ENCODE measurements at regions not wholly inside any gene's neighbourhood (a gene's known extent, or its start where the extent isn't known, plus 50 kb on each side); places are given as distances from the start of the nearest gene placed in this dataset.

DNA sequence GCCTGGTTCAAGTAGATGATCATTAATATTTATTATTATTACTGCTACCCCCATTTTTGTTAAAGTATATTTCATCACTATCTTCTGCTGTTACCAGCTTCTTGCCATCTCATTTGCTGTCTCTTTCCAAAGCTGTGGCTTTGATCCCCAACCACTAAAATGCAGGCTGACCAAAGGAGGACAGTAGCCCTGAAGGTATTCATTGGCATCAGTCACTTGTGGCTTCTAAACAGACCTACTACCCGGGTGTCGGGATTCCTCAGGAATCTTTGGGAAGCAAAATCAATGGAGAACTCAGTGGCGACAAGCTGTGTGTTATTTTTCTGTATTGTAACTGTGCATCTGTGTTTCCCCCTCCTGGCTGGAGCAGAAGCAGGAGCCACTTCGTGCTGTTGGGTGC lies 379.2 kb upstream of the ERCC4 start:
- H3K27ac ChIP-seq (ENCODE audit: low read depth, low read length) = no peak overlapping the region
- no TSS peak for BruUV-seq (replicated peaks)
- TF ChIP-seq EGR1 (IDR thresholded peaks at IDR 0.05; ENCODE audit: low read depth) = no peak
- TF ChIP-seq ELF1 (IDR thresholded peaks at IDR 0.05; ENCODE audit: borderline replicate concordance, low read depth) = no peak
- TF ChIP-seq, protein P1, sequence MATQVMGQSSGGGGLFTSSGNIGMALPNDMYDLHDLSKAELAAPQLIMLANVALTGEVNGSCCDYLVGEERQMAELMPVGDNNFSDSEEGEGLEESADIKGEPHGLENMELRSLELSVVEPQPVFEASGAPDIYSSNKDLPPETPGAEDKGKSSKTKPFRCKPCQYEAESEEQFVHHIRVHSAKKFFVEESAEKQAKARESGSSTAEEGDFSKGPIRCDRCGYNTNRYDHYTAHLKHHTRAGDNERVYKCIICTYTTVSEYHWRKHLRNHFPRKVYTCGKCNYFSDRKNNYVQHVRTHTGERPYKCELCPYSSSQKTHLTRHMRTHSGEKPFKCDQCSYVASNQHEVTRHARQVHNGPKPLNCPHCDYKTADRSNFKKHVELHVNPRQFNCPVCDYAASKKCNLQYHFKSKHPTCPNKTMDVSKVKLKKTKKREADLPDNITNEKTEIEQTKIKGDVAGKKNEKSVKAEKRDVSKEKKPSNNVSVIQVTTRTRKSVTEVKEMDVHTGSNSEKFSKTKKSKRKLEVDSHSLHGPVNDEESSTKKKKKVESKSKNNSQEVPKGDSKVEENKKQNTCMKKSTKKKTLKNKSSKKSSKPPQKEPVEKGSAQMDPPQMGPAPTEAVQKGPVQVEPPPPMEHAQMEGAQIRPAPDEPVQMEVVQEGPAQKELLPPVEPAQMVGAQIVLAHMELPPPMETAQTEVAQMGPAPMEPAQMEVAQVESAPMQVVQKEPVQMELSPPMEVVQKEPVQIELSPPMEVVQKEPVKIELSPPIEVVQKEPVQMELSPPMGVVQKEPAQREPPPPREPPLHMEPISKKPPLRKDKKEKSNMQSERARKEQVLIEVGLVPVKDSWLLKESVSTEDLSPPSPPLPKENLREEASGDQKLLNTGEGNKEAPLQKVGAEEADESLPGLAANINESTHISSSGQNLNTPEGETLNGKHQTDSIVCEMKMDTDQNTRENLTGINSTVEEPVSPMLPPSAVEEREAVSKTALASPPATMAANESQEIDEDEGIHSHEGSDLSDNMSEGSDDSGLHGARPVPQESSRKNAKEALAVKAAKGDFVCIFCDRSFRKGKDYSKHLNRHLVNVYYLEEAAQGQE (IDR thresholded peaks at IDR 0.05; ENCODE audit: low read depth) = no peak
- TF ChIP-seq JUND (IDR thresholded peaks at IDR 0.05) = no peak
- TF ChIP-seq, protein P2, sequence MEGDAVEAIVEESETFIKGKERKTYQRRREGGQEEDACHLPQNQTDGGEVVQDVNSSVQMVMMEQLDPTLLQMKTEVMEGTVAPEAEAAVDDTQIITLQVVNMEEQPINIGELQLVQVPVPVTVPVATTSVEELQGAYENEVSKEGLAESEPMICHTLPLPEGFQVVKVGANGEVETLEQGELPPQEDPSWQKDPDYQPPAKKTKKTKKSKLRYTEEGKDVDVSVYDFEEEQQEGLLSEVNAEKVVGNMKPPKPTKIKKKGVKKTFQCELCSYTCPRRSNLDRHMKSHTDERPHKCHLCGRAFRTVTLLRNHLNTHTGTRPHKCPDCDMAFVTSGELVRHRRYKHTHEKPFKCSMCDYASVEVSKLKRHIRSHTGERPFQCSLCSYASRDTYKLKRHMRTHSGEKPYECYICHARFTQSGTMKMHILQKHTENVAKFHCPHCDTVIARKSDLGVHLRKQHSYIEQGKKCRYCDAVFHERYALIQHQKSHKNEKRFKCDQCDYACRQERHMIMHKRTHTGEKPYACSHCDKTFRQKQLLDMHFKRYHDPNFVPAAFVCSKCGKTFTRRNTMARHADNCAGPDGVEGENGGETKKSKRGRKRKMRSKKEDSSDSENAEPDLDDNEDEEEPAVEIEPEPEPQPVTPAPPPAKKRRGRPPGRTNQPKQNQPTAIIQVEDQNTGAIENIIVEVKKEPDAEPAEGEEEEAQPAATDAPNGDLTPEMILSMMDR (IDR thresholded peaks at IDR 0.05 in 2 of 3, conservative IDR thresholded peaks at IDR 0.05 in 1 of 3; ENCODE audit: borderline replicate concordance in 1 of 3, insufficient read depth in 1 of 3, low read depth in 2 of 3, low read length in 2 of 3) = no peak
- no peak for TF ChIP-seq CEBPB (IDR thresholded peaks at IDR 0.05; ENCODE audit: low read depth)
- no peak for TF ChIP-seq EZH2 (IDR thresholded peaks at IDR 0.05)
- no peak for TF ChIP-seq TCF7L2 (IDR thresholded peaks at IDR 0.05; ENCODE audit: borderline replicate concordance, extremely low read depth, insufficient read depth, insufficient read length)
- TF ChIP-seq CBX3 (IDR thresholded peaks at IDR 0.05; ENCODE audit: low read depth) = no peak
- no peak for TF ChIP-seq SRF (IDR thresholded peaks at IDR 0.05; ENCODE audit: low read depth)
- TF ChIP-seq, protein P3, sequence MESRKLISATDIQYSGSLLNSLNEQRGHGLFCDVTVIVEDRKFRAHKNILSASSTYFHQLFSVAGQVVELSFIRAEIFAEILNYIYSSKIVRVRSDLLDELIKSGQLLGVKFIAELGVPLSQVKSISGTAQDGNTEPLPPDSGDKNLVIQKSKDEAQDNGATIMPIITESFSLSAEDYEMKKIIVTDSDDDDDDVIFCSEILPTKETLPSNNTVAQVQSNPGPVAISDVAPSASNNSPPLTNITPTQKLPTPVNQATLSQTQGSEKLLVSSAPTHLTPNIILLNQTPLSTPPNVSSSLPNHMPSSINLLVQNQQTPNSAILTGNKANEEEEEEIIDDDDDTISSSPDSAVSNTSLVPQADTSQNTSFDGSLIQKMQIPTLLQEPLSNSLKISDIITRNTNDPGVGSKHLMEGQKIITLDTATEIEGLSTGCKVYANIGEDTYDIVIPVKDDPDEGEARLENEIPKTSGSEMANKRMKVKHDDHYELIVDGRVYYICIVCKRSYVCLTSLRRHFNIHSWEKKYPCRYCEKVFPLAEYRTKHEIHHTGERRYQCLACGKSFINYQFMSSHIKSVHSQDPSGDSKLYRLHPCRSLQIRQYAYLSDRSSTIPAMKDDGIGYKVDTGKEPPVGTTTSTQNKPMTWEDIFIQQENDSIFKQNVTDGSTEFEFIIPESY (IDR thresholded peaks at IDR 0.05; ENCODE audit: extremely low read depth, insufficient replicate concordance, low read length) = no peak
- TF ChIP-seq ZFX (IDR thresholded peaks at IDR 0.05) = no peak
- ATAC-seq (no peak), DNase-seq (ENCODE audit: low read depth, low spot score) (no peak)
- no peak overlapping the region for H3K4me2 ChIP-seq (ENCODE audit: low read length)
- H3K9me2 ChIP-seq (ENCODE audit: insufficient read depth) = no peaks in the 10 kb centered on the region
- H3K4me3 ChIP-seq (replicated peaks in 1 of 2; ENCODE audit: low read depth in 1 of 2, low read length in 2 of 2) = no peak overlapping the region
- no peaks in the 10 kb centered on the region; a peak in 1 of 4 replicates for H3K36me3 ChIP-seq (ENCODE audit: control insufficient read depth in 1 of 2, insufficient read depth in 2 of 2, low read length in 2 of 2)
- intact Hi-C loops (cut with micrococcal nuclease) = no loop called here
- H3K4me1 ChIP-seq (ENCODE audit: control insufficient read depth in 1 of 2, insufficient read depth in 2 of 2, low read length in 2 of 2) = no peaks in the 10 kb centered on the region
- POLR2A ChIA-PET = no interaction called here
- no peaks in the 10 kb centered on the region for H4K20me1 ChIP-seq (ENCODE audit: insufficient read depth)
- no peaks in the 10 kb centered on the region; a peak in 1 of 4 replicates for H3K9me3 ChIP-seq (ENCODE audit: control insufficient read depth in 1 of 2, insufficient read depth in 1 of 2, low read depth in 1 of 2, low read length in 2 of 2)
- H3K79me2 ChIP-seq (ENCODE audit: insufficient read depth, low read length) = no peaks in the 10 kb centered on the region
- RAD21 ChIA-PET (ENCODE audit: low non-redundant PET in 1 of 2, low total read pairs in 2 of 2, uncharacterized antibody in 2 of 2, unreplicated experiment in 2 of 2) = no interaction called here
- H3K27me3 ChIP-seq (ENCODE audit: insufficient read depth, low read length) = no peaks in the 10 kb centered on the region
- no peak overlapping the region for H3K9ac ChIP-seq (ENCODE audit: low read length)
- CTCF ChIA-PET = no interaction called here
- H2AFZ ChIP-seq (ENCODE audit: low read depth, low read length, poor library complexity, severe bottlenecking) = no peak overlapping the region
